ENCODE measurements at regions not wholly inside any gene's neighbourhood (a gene's known extent, or its start where the extent isn't known, plus 50 kb on each side); places are given as distances from the start of the nearest gene placed in this dataset.

- H3K27ac ChIP-seq = no peak overlapping the region
- DNase-seq (ENCODE audit: low read depth in 1 of 2, low spot score in 2 of 2) = no peak
- 0 out of 2 replicates have a peak, but pooled peaks cover 4% of the 10 kb centered on the region for H3K27me3 ChIP-seq (replicated peaks)
- no peaks in the 10 kb centered on the region for H3K36me3 ChIP-seq
- no peaks in the 10 kb centered on the region for H3K9me3 ChIP-seq (replicated peaks)
- no peaks in the 10 kb centered on the region for H3K4me1 ChIP-seq (replicated peaks)
- no peak overlapping the region for H3K4me3 ChIP-seq
Observed at GRCh38 chr4:174116021-174116420, 167.4 kb downstream of the FBXO8 start.

- no peak overlapping the region for H3K27ac ChIP-seq
- no peaks in the 10 kb centered on the region for H3K36me3 ChIP-seq
- H3K4me3 ChIP-seq = no peak overlapping the region
- peaks cover 6% of the 10 kb centered on the region; the same call in 1 of the 2 replicates for H3K27me3 ChIP-seq (replicated peaks)
- DNase-seq (ENCODE audit: low read depth in 1 of 2, low spot score in 2 of 2) = no peak
- no peaks in the 10 kb centered on the region for H3K4me1 ChIP-seq (replicated peaks)
- H3K9me3 ChIP-seq (replicated peaks) = no peaks in the 10 kb centered on the region
Observed at GRCh38 chr4:174111422-174111821, 172.0 kb downstream of the FBXO8 start.

GRCh38 chr4:174110180-174110579 lies 173.3 kb downstream of the FBXO8 start:
- DNase-seq (ENCODE audit: low read depth in 1 of 2, low spot score in 2 of 2) = no peak
- H3K4me3 ChIP-seq = no peak overlapping the region
- no peaks in the 10 kb centered on the region for H3K4me1 ChIP-seq (replicated peaks)
- no peaks in the 10 kb centered on the region for H3K36me3 ChIP-seq
- no peaks in the 10 kb centered on the region for H3K9me3 ChIP-seq (replicated peaks)
- H3K27ac ChIP-seq = no peak overlapping the region
- peaks cover 6% of the 10 kb centered on the region; the same call in 1 of the 2 replicates for H3K27me3 ChIP-seq (replicated peaks)

GRCh38 chr4:174107746-174108354 lies 175.6 kb downstream of the FBXO8 start:
- H3K4me1 ChIP-seq (replicated peaks) = no peaks in the 10 kb centered on the region
- H3K9me3 ChIP-seq (replicated peaks) = no peaks in the 10 kb centered on the region
- no peaks in the 10 kb centered on the region for H3K36me3 ChIP-seq
- no peak overlapping the region for H3K27ac ChIP-seq
- peaks cover 5% of the 10 kb centered on the region; the same call in 1 of the 2 replicates for H3K27me3 ChIP-seq (replicated peaks)
- DNase-seq (ENCODE audit: low read depth in 1 of 2, low spot score in 2 of 2) = no peak
- no peak overlapping the region for H3K4me3 ChIP-seq

GRCh38 chr4:174105202-174105601 lies 178.3 kb downstream of the FBXO8 start:
- Histone ChIP-seq H3K9me3 (replicated peaks) (no peaks in the 10 kb centered on the region), H3K27me3 (replicated peaks) (peaks cover 6% of the 10 kb centered on the region; the same call in 1 of the 2 replicates), H3K4me1 (replicated peaks) (no peaks in the 10 kb centered on the region), H3K4me3 (no peak overlapping the region), H3K36me3 (no peaks in the 10 kb centered on the region), H3K27ac (no peak overlapping the region)
- no peak for DNase-seq (ENCODE audit: low read depth in 1 of 2, low spot score in 2 of 2)

GRCh38 chr4:174100910-174101309 lies 182.6 kb downstream of the FBXO8 start:
- Histone ChIP-seq H3K27ac (no peak overlapping the region), H3K27me3 (replicated peaks) (0 out of 2 replicates have a peak, but pooled peaks cover 4% of the 10 kb centered on the region), H3K4me3 (no peak overlapping the region), H3K9me3 (replicated peaks) (no peaks in the 10 kb centered on the region), H3K36me3 (no peaks in the 10 kb centered on the region), H3K4me1 (replicated peaks) (no peaks in the 10 kb centered on the region)
- DNase-seq (ENCODE audit: low read depth in 1 of 2, low spot score in 2 of 2) = no peak

GRCh38 chr4:174099712-174100111 lies 183.8 kb downstream of the FBXO8 start:
- Histone ChIP-seq H3K4me3 (no peak overlapping the region), H3K4me1 (replicated peaks) (no peaks in the 10 kb centered on the region)

GRCh38 chr4:174096999-174097398 lies 186.5 kb downstream of the FBXO8 start:
- no peak overlapping the region for H3K4me3 ChIP-seq
- no peaks in the 10 kb centered on the region for H3K36me3 ChIP-seq
- no peak overlapping the region for H3K27ac ChIP-seq
- DNase-seq (ENCODE audit: low read depth in 1 of 2, low spot score in 2 of 2) = no peak
- no peaks in the 10 kb centered on the region for H3K4me1 ChIP-seq (replicated peaks)
- 0 out of 2 replicates have a peak, but pooled peaks cover 1% of the 10 kb centered on the region for H3K27me3 ChIP-seq (replicated peaks)
- H3K9me3 ChIP-seq (replicated peaks) = no peaks in the 10 kb centered on the region

More at GRCh38 chr4:174099712-174100111, 183.8 kb downstream of the FBXO8 start:
- Histone ChIP-seq H3K36me3 (no peaks in the 10 kb centered on the region), H3K9me3 (replicated peaks) (no peaks in the 10 kb centered on the region), H3K27ac (no peak overlapping the region), H3K27me3 (replicated peaks) (0 out of 2 replicates have a peak, but pooled peaks cover 4% of the 10 kb centered on the region)
- no peak for DNase-seq (ENCODE audit: low read depth in 1 of 2, low spot score in 2 of 2)

- no peak for DNase-seq (ENCODE audit: low read depth in 1 of 2, low spot score in 2 of 2)
- H3K4me1 ChIP-seq (replicated peaks) = no peaks in the 10 kb centered on the region
- H3K27ac ChIP-seq = no peak overlapping the region
- no peaks in the 10 kb centered on the region for H3K27me3 ChIP-seq (replicated peaks)
- H3K4me3 ChIP-seq = no peak overlapping the region
- no peaks in the 10 kb centered on the region for H3K9me3 ChIP-seq (replicated peaks)
- no peaks in the 10 kb centered on the region for H3K36me3 ChIP-seq
Observed at GRCh38 chr4:174096456-174096855, 187.0 kb downstream of the FBXO8 start.

- Histone ChIP-seq H3K4me1 (replicated peaks) (no peaks in the 10 kb centered on the region), H3K4me3 (no peak overlapping the region), H3K9me3 (replicated peaks) (no peaks in the 10 kb centered on the region), H3K27me3 (replicated peaks) (peaks cover 5% of the 10 kb centered on the region; the same call in 1 of the 2 replicates), H3K27ac (no peak overlapping the region), H3K36me3 (no peaks in the 10 kb centered on the region)
- DNase-seq (ENCODE audit: low read depth in 1 of 2, low spot score in 2 of 2) = no peak
Observed at GRCh38 chr4:174091130-174091529, 192.3 kb downstream of the FBXO8 start.

- DNase-seq (ENCODE audit: low read depth in 1 of 2, low spot score in 2 of 2) = no peak
- Histone ChIP-seq H3K36me3 (no peaks in the 10 kb centered on the region), H3K4me3 (no peak overlapping the region), H3K27me3 (replicated peaks) (peaks cover 5% of the 10 kb centered on the region; the same call in 1 of the 2 replicates), H3K4me1 (replicated peaks) (no peaks in the 10 kb centered on the region), H3K27ac (no peak overlapping the region), H3K9me3 (replicated peaks) (no peaks in the 10 kb centered on the region)
Observed at GRCh38 chr4:174089711-174090110, 193.8 kb downstream of the FBXO8 start.

GRCh38 chr4:174088795-174089194 lies 194.7 kb downstream of the FBXO8 start:
- no peak overlapping the region for H3K27ac ChIP-seq
- no peak for DNase-seq (ENCODE audit: low read depth in 1 of 2, low spot score in 2 of 2)
- no peak overlapping the region for H3K4me3 ChIP-seq
- no peaks in the 10 kb centered on the region for H3K36me3 ChIP-seq
- peaks cover 5% of the 10 kb centered on the region; the same call in 1 of the 2 replicates for H3K27me3 ChIP-seq (replicated peaks)
- H3K9me3 ChIP-seq (replicated peaks) = no peaks in the 10 kb centered on the region
- no peaks in the 10 kb centered on the region for H3K4me1 ChIP-seq (replicated peaks)

- H3K27me3 ChIP-seq (replicated peaks) = peaks cover 5% of the 10 kb centered on the region; the same call in 1 of the 2 replicates
- no peaks in the 10 kb centered on the region for H3K4me1 ChIP-seq (replicated peaks)
- H3K4me3 ChIP-seq = no peak overlapping the region
- H3K36me3 ChIP-seq = no peaks in the 10 kb centered on the region
- H3K9me3 ChIP-seq (replicated peaks) = no peaks in the 10 kb centered on the region
- no peak for DNase-seq (ENCODE audit: low read depth in 1 of 2, low spot score in 2 of 2)
- H3K27ac ChIP-seq = no peak overlapping the region
Observed at GRCh38 chr4:174086829-174087799, 196.4 kb downstream of the FBXO8 start.

- Histone ChIP-seq H3K4me3 (no peak overlapping the region), H3K9me3 (replicated peaks) (no peaks in the 10 kb centered on the region)
Observed at GRCh38 chr4:174084981-174085380, 198.5 kb downstream of the FBXO8 start.

More at GRCh38 chr4:174084981-174085380, 198.5 kb downstream of the FBXO8 start:
- Histone ChIP-seq H3K27me3 (replicated peaks) (peaks cover 5% of the 10 kb centered on the region; the same call in 1 of the 2 replicates), H3K36me3 (no peaks in the 10 kb centered on the region), H3K27ac (no peak overlapping the region), H3K4me1 (replicated peaks) (no peaks in the 10 kb centered on the region)
- no peak for DNase-seq (ENCODE audit: low read depth in 1 of 2, low spot score in 2 of 2)
